Left ventricle myocardium inferior (tissue), 1 donor: ENCODE measurements at regions not wholly inside any gene's neighbourhood (a gene's known extent, or its start where the extent isn't known, plus 50 kb on each side); places are given as distances from the start of the nearest gene placed in this dataset.

Experiments
- DNase-seq: peaks from one replicate; pipeline ENCODE4 v3.0.0-alpha.2; 2020
- H3K27ac ChIP-seq: fragments of 200-600 bp; replicated peaks from 2 replicates; pipeline ENCODE4 v1.8.0; 2021
- H3K27me3 ChIP-seq: fragments of 200-600 bp; 2 replicates; pipeline ENCODE4 v1.8.0; 2021; ENCODE audit warnings: low read depth
- H3K36me3 ChIP-seq: fragments of 200-600 bp; 2 replicates; pipeline ENCODE4 v1.8.0; 2021
- H3K4me1 ChIP-seq: fragments of 200-600 bp; 2 replicates; pipeline ENCODE4 v1.8.0; 2021
- H3K4me3 ChIP-seq: fragments of 200-600 bp; 2 replicates; pipeline ENCODE4 v1.8.0; 2021; ENCODE audit warnings: mild to moderate bottlenecking, moderate library complexity
- H3K9me3 ChIP-seq: fragments of 200-600 bp; replicated peaks from 2 replicates; pipeline ENCODE4 v1.8.0; 2021
- intact Hi-C: fragments of 100-400 bp; cut with micrococcal nuclease; formaldehyde crosslinking; loops from one replicate; pipeline ENCODE4 v1.11.0; 2022
- TF ChIP-seq, protein P1 (sequence below): fragments of 200-600 bp; IDR thresholded peaks from 2 replicates; pipeline ENCODE4 v1.8.0; 2021; ENCODE audit warnings: antibody characterized with exemption, mild to moderate bottlenecking, borderline replicate concordance
- donor health status: DM: no; HTN: yes; CAD: no; lungs with severe emphysema.

GRCh38 chr13:110027470-110028240 lies 241.3 kb upstream of the IRS2 start:
- Histone ChIP-seq H3K4me1 (peaks cover 15% of the 10 kb centered on the region), H3K36me3 (no peaks in the 10 kb centered on the region), H3K27ac (no peak overlapping the region), H3K4me3 (no peak overlapping the region), H3K9me3 (no peaks in the 10 kb centered on the region), H3K27me3 (no peaks in the 10 kb centered on the region)
- TF ChIP-seq, protein P1, sequence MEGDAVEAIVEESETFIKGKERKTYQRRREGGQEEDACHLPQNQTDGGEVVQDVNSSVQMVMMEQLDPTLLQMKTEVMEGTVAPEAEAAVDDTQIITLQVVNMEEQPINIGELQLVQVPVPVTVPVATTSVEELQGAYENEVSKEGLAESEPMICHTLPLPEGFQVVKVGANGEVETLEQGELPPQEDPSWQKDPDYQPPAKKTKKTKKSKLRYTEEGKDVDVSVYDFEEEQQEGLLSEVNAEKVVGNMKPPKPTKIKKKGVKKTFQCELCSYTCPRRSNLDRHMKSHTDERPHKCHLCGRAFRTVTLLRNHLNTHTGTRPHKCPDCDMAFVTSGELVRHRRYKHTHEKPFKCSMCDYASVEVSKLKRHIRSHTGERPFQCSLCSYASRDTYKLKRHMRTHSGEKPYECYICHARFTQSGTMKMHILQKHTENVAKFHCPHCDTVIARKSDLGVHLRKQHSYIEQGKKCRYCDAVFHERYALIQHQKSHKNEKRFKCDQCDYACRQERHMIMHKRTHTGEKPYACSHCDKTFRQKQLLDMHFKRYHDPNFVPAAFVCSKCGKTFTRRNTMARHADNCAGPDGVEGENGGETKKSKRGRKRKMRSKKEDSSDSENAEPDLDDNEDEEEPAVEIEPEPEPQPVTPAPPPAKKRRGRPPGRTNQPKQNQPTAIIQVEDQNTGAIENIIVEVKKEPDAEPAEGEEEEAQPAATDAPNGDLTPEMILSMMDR: no peak
- intact Hi-C loops: no loop called here
- no peak for DNase-seq

DNA sequence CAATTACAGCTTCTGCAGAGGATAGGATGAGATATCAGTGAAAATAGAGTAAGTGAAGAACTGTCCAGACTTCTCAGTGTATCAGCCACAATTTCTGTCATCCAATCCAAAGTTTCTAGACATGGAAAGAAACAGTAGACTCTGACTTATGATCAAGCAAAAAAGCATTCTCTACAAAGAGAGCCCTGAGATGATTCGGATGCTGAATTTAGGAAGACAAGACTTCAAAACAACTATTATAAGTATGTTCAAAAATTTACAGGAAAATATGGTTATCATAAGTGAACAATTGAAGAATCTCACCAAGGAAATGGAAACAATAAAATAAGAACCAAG lies 238.2 kb upstream of the IRS2 start:
- Histone ChIP-seq H3K4me3 (no peak overlapping the region), H3K4me1 (peaks cover 15% of the 10 kb centered on the region), H3K27ac (peak overlapping the region; percentile 84), H3K9me3 (no peaks in the 10 kb centered on the region), H3K27me3 (no peaks in the 10 kb centered on the region), H3K36me3 (no peaks in the 10 kb centered on the region)
- intact Hi-C loops: no loop called here
- TF ChIP-seq, protein P1: no peak
- no peak for DNase-seq

- Histone ChIP-seq H3K4me3 (peak overlapping the region; percentile 1), H3K4me1 (peaks cover 15% of the 10 kb centered on the region), H3K9me3 (no peaks in the 10 kb centered on the region), H3K27ac (peak overlapping the region; percentile 84), H3K27me3 (peaks cover 2% of the 10 kb centered on the region), H3K36me3 (no peaks in the 10 kb centered on the region)
- TF ChIP-seq, protein P1: no peak
- intact Hi-C loops: no loop called here
- DNase-seq: peak; percentile 45
These were observed 237.6 kb upstream of the IRS2 start for GRCh38 chr13:110023729-110024644.

GRCh38 chr13:110018009-110018408 lies 231.6 kb upstream of the IRS2 start:
- no peak for DNase-seq

DNA sequence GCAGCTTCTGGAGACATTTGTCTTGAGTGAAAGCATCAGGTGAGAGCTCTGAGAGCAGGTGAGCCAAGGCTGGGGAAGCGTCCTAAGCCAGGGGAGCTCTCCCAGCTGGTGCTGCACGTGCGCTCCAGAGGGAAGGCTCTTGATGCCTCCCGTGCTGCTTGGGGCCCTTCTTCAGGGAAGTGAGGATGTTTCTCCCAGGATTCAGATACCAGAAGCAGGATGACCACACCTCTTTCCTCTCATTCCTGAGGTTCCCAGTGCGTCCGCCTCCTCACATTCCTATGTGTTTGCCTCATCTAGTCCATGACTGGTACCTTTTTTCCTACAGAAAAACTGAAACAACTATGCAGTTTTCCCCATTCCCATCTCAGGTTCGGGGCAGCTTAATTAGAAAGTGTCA lies 231.0 kb upstream of the IRS2 start:
- Histone ChIP-seq H3K9me3 (no peaks in the 10 kb centered on the region), H3K4me3 (no peak overlapping the region), H3K27ac (no peak overlapping the region), H3K27me3 (peaks cover 3% of the 10 kb centered on the region), H3K36me3 (no peaks in the 10 kb centered on the region), H3K4me1 (peaks cover 6% of the 10 kb centered on the region)
- TF ChIP-seq, protein P1: no peak
- DNase-seq: no peak
- intact Hi-C loops: no loop called here

More at GRCh38 chr13:110018009-110018408, 231.6 kb upstream of the IRS2 start:
- intact Hi-C loops: no loop called here
- Histone ChIP-seq H3K9me3 (no peaks in the 10 kb centered on the region), H3K4me3 (no peak overlapping the region), H3K36me3 (no peaks in the 10 kb centered on the region), H3K4me1 (peaks cover 6% of the 10 kb centered on the region), H3K27ac (no peak overlapping the region), H3K27me3 (peaks cover 3% of the 10 kb centered on the region)
- TF ChIP-seq, protein P1: no peak
